A172 (cell line): ENCODE measurements at regions not wholly inside any gene's neighbourhood (a gene's known extent, or its start where the extent isn't known, plus 50 kb on each side); places are given as distances from the start of the nearest gene placed in this dataset.
"Not testable (repeated sequence)": the region's sequence is repeated elsewhere in the genome, so short reads cannot be mapped to it uniquely, and the experiment has no call there.

Experiments used
- DNase-seq: peaks from one replicate; pipeline ENCODE4 v3.0.0-alpha.2; 2015; ENCODE audit warnings: low spot score

- not testable (repeated sequence) for DNase-seq
These were observed 94.4 kb downstream of the LSM3 start for GRCh38 chr3:14272959-14273560.

- peak; percentile 47 for DNase-seq
These were observed 95.4 kb downstream of the LSM3 start for GRCh38 chr3:14273901-14274611.

DNA sequence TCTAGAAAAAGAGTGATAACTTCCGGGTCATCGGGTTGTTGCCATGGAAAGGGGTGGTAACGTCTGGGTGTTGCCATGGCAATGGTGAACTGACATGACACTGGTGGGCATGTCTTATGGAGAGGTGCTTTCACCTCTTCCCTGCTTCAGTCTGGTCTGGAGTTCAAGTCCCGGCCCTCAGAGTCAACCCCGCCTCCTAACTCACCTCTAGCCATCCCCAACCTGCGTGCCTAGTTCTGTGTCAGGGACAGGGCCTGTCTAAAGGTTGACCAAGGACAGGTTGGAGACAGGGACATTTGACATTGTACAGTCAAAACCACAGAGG is 96.0 kb downstream of the LSM3 start:
- no peak for DNase-seq

DNA sequence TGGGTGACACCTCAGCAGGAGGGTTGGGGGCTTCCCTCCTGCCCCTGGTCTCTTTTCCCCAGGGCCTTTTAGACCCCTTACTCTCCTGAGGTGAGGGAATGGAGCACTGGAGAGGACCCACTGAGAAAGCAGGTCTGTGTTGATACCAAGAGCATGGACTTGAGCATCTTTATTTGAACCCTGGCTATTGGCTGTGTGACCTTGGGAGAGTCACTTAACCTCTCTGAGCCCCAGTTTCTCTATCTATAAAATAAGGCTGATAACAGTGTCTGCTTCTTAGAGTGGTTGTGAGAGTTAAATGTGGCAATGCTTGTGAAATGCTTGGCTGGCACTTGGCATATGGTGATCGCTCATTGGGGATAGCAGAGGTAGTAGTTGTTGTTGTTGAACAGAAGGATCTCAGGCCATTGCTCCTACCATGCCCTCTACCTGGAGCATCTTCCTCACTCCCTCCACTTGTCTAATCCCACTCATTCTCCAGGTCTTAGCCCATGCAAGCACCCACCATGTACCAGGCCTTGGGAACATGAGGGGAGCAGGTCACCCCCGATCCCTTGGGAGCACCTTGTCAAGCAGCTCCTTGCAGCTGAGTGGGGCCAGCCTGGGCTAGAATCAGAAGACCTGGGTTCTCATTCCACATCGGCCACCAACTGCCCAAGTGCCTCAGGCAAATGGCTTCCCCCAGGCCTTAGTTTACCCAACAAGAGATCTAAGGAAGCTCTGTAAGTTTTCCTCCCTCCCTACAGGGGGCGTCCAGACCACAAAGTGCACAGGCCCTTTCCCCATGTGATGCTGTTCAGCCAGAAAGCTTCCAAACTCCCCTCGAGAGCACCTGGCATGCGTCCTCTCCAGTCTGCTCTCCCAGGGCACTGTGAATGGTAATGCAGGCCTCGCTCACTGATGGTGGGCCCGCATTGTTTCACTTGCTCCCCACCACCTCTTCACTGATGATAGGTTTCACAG is 96.7 kb downstream of the LSM3 start:
- no peak for DNase-seq

DNA sequence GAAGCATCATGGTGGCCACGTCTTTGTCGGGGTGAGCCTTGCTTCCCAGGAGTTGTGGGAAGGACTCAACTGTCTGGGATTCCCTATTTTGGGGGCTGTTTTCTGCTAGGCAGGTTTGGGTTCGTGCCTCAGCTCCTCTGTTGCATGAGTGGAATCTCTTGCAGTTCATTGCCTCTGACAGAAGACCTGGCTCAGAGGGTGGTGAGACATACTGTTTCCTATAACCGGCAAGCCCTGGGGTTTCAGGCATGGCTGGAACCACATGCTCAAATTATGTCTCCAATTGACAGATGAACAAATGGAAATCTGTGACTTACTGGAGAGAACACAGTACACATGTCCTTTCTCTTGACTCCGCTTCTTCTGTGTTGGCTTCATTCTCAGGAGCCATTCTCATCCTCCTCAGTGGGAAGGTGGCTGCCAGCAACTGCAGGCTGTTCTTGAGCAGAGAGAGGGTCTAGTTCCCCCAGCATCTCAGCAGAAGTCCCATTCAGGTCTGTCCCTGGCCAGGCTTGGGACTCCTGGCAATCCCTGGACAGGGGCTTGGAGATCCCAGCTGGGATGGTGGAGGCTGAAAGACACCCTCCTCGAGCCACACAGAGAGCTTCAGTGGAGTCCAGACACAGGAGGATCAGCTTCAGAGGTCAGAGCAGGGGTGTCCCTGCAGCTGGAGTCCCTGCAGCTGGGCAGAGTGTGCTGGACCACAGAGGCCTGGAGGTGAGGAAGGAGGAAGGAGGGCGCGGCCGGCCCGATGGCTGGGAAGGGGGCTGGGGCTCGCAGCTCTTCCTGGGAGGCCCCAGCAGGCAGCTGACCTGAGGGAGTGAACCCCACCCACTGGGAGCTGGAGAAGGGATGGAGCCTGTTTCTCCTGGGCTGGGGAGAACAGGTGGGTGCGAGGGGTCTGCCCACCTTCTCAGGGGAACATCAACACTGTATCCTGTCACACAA is 97.6 kb downstream of the LSM3 start:
- no peak for DNase-seq

GRCh38 chr3:14277557-14277956 is 98.9 kb downstream of the LSM3 start:
- no peak for DNase-seq

- no peak for DNase-seq
These were observed 99.7 kb downstream of the LSM3 start for GRCh38 chr3:14278265-14278798.

DNA sequence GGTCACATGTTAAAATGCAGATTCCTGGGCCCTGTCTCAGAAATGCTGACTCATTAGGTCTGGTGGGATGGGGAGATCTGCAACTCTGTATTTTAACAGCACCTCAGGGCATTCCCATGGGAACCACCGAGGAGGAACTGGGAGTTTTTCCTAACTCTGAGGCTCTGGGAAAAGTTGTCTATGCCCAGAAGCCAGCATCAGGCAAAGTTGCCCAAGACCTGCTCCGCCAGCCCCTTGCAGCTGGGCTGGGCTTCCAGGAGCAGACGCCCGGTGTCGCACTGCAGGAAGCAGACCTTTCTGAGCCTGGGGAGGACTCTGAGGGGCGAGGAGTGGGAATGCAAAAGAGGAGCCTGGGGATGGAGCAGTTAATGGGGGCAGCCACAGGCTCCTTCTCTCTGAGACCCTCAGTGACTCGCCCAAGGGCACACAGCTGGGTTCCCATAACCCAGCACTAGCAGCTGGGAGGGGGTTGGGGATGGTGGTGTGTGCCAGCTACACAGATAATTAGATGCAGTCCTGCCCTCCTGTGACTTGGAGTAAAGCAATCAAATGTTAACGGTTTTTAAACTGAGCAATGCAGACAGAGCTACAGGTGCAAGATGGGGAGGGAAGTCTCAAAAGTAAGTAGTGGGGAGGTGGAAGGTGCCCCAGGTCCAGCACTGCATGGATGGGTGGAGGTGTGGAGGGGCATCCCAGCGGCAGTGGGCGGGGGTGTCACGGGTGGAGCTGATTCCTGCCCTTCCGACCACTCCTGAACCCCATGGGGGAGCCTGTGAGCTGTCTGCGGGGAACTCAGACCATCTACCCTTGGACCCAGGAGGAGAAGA is 100.4 kb downstream of the LSM3 start:
- peak; percentile 42 for DNase-seq

GRCh38 chr3:14279626-14280061 is 101.0 kb downstream of the LSM3 start:
- DNase-seq: no peak

- DNase-seq: no peak
These were observed 101.7 kb downstream of the LSM3 start for GRCh38 chr3:14280326-14280725.

- DNase-seq: no peak
These were observed 102.4 kb downstream of the LSM3 start for GRCh38 chr3:14281053-14281452.

GRCh38 chr3:14282001-14282705 is 103.5 kb downstream of the LSM3 start:
- DNase-seq: no peak

DNA sequence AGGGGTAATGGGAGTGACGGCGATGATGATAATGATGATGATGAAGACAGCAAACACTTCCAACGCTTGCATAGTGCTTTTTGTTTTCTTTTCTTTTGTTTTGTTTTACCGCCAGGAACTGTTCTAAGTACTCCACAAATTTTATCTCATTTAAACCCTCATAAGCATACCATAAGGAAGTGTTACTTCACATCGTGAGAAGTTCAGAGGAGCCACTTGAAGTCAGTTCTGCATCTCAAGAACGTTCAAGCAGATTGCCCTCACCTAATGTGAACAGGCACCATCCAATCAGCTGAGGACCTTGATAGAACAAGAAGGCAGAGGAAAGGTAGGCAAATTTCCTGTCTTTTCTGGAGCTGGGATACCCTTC is 104.1 kb downstream of the LSM3 start:
- DNase-seq: no peak

GRCh38 chr3:14283092-14283812 is 104.6 kb downstream of the LSM3 start:
- no peak for DNase-seq

DNA sequence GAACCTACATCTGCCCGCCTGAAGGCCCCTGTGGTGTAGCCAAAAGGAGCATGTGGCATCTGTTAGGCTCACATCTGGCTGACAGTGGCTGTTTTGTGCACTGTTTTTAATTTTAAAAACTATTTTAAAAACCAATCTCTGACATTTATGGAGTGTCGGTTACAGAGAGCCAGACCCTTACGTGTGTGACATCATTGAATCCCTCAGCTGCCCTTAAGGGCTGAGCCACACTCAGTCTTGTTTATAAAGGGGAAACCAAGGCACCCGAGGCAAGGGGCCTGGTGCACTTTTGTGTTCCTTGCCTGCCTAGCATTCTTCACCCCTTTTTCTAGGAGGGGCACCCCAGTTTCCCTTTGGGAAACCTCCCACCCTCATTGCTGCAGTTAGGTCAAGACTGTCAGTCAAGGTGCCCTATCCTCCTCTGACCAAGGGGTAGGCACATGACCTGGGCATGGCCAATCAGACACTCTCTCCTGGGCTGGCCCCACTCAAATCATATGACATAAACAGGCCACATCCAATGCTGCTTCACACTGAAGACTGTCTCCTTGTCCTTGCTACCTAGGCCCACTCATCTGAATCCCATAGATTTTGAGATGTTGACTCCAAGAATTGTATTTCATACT is 105.3 kb downstream of the LSM3 start:
- DNase-seq: no peak

- no peak for DNase-seq
These were observed 106.3 kb downstream of the LSM3 start for GRCh38 chr3:14284694-14285547.

GRCh38 chr3:14285548-14285925 is 106.9 kb downstream of the LSM3 start:
- no peak for DNase-seq
